AG04450 (cell line): ENCODE measurements at regions not wholly inside any gene's neighbourhood (a gene's known extent, or its start where the extent isn't known, plus 50 kb on each side); places are given as distances from the start of the nearest gene placed in this dataset.

Source experiments
- CTCF ChIA-PET: fragments of 300-600, 350-600 bp; formaldehyde crosslinking; extraction: SDS; loops from one replicate; lab custom pipeline; 2022; ENCODE audit warnings: antibody characterized with exemption, inconsistent platforms; lab: Charles Lee
- POLR2A ChIA-PET: fragments of 350-600 bp; formaldehyde crosslinking; extraction: SDS; loops from one replicate; lab custom pipeline; 2021; ENCODE audit warnings: antibody characterized with exemption, inconsistent platforms; lab: Yijun Ruan, JAX
- DNase-seq: peaks from one replicate; pipeline ENCODE4 v3.0.0-alpha.2; 2011; ENCODE audit warnings: low read depth, low spot score
- H3K27ac ChIP-seq: one replicate; pipeline ENCODE4 v1.5.1; 2012; ENCODE audit warnings: low read depth, low read length, control low read depth
- H3K27me3 ChIP-seq: one replicate; pipeline ENCODE4 v1.6.0; 2012; ENCODE audit warnings: low read length; ENCODE audit not compliant: control insufficient read depth, insufficient read depth
- H3K4me3 ChIP-seq: 2 replicates; pipeline ENCODE4 v1.5.1; 2011; ENCODE audit warnings: mild to moderate bottlenecking, low read depth, low read length, control low read depth
- H3K9me3 ChIP-seq: 2 replicates; pipeline ENCODE4 v1.5.1; 2012; ENCODE audit warnings: low read length; ENCODE audit not compliant: control insufficient read depth, insufficient read depth
- CTCF ChIP-seq: IDR thresholded peaks from 2 replicates; pipeline ENCODE4 v1.5.1; 2011; ENCODE audit warnings: low read depth, low read length, control low read depth, inconsistent platforms

GRCh38 chr1:4549930-4550329 lies 104.5 kb upstream of the AJAP1 start:
- Histone ChIP-seq H3K9me3 (peaks cover 29% of the 10 kb centered on the region), H3K4me3 (no peak overlapping the region), H3K27ac (no peak overlapping the region), H3K27me3 (no peaks in the 10 kb centered on the region)
- ChIA-PET CTCF (no interaction called here), POLR2A (no interaction called here)
- TF ChIP-seq CTCF = no peak
- no peak for DNase-seq

- peaks cover 30% of the 10 kb centered on the region for H3K9me3 ChIP-seq
- TF ChIP-seq CTCF = no peak
- no peak overlapping the region for H3K4me3 ChIP-seq
- no peak for DNase-seq
- H3K27ac ChIP-seq = no peak overlapping the region
- ChIA-PET CTCF (no interaction called here), POLR2A (no interaction called here)
- no peaks in the 10 kb centered on the region for H3K27me3 ChIP-seq
These were observed 103.5 kb upstream of the AJAP1 start for GRCh38 chr1:4550941-4551340.

GRCh38 chr1:4551706-4552105 lies 102.7 kb upstream of the AJAP1 start:
- ChIA-PET CTCF (no interaction called here), POLR2A (no interaction called here)
- TF ChIP-seq CTCF = no peak
- Histone ChIP-seq H3K27me3 (no peaks in the 10 kb centered on the region), H3K9me3 (peaks cover 33% of the 10 kb centered on the region), H3K27ac (no peak overlapping the region), H3K4me3 (no peak overlapping the region)
- DNase-seq = no peak

GRCh38 chr1:4553761-4554160 lies 100.6 kb upstream of the AJAP1 start:
- no peak for DNase-seq
- no peaks in the 10 kb centered on the region for H3K27me3 ChIP-seq
- CTCF ChIA-PET = no interaction called here
- POLR2A ChIA-PET = no interaction called here
- no peak overlapping the region for H3K4me3 ChIP-seq
- no peak for TF ChIP-seq CTCF
- H3K27ac ChIP-seq = no peak overlapping the region
- peaks cover 33% of the 10 kb centered on the region for H3K9me3 ChIP-seq

GRCh38 chr1:4554271-4554865 lies 100.0 kb upstream of the AJAP1 start:
- Histone ChIP-seq H3K27ac (no peak overlapping the region), H3K27me3 (no peaks in the 10 kb centered on the region), H3K9me3 (peaks cover 37% of the 10 kb centered on the region), H3K4me3 (no peak overlapping the region)
- TF ChIP-seq CTCF = no peak
- POLR2A ChIA-PET = no interaction called here
- no peak for DNase-seq
- CTCF ChIA-PET = no interaction called here
